Large intestine (tissue), 3 donors: ENCODE measurements at regions not wholly inside any gene's neighbourhood (a gene's known extent, or its start where the extent isn't known, plus 50 kb on each side); places are given as distances from the start of the nearest gene placed in this dataset.

Experiments
- DNase-seq, 2 donors: peaks; one replicate each; pipeline versions ENCODE4 v3.0.0 to v3.0.0-alpha.2; 2013
- H3K27ac ChIP-seq: one replicate; pipeline ENCODE4 v1.5.1; 2013; ENCODE audit warnings: low read length
- H3K27me3 ChIP-seq: 2 replicates; pipeline ENCODE4 v1.6.1; 2013; ENCODE audit warnings: low read length; ENCODE audit not compliant: control insufficient read depth, insufficient read depth
- H3K36me3 ChIP-seq: 2 replicates; pipeline ENCODE4 v1.6.1; 2013; ENCODE audit warnings: low read length; ENCODE audit not compliant: control insufficient read depth, insufficient read depth
- H3K4me1 ChIP-seq: one replicate; pipeline ENCODE4 v1.6.1; 2013; ENCODE audit warnings: low read length; ENCODE audit not compliant: control insufficient read depth, insufficient read depth
- H3K4me3 ChIP-seq: one replicate; pipeline ENCODE4 v1.5.1; 2013; ENCODE audit warnings: low read length
- H3K9me3 ChIP-seq: one replicate; pipeline ENCODE4 v1.6.1; 2013; ENCODE audit warnings: mild to moderate bottlenecking, low read depth, low read length, moderate library complexity; ENCODE audit not compliant: control insufficient read depth
- WGBS: methylation state at CpG from one replicate; pipeline ENCODE4 v1.1.5; 2013; ENCODE audit warnings: low lambda C conversion rate; ENCODE audit not compliant: insufficient coverage; 5-methylcytosine and 5-hydroxymethylcytosine counted together

- 80% methylated on average over 1 of the region's 2 CpGs for WGBS
- Histone ChIP-seq H3K27ac (no peak overlapping the region), H3K4me3 (no peak overlapping the region), H3K36me3 (no peaks in the 10 kb centered on the region), H3K9me3 (no peaks in the 10 kb centered on the region), H3K4me1 (no peaks in the 10 kb centered on the region), H3K27me3 (no peaks in the 10 kb centered on the region)
- DNase-seq, result no peak
Measured at GRCh38 chr4:176011529-176011928, 54.1 kb upstream of the WDR17 start.

DNA sequence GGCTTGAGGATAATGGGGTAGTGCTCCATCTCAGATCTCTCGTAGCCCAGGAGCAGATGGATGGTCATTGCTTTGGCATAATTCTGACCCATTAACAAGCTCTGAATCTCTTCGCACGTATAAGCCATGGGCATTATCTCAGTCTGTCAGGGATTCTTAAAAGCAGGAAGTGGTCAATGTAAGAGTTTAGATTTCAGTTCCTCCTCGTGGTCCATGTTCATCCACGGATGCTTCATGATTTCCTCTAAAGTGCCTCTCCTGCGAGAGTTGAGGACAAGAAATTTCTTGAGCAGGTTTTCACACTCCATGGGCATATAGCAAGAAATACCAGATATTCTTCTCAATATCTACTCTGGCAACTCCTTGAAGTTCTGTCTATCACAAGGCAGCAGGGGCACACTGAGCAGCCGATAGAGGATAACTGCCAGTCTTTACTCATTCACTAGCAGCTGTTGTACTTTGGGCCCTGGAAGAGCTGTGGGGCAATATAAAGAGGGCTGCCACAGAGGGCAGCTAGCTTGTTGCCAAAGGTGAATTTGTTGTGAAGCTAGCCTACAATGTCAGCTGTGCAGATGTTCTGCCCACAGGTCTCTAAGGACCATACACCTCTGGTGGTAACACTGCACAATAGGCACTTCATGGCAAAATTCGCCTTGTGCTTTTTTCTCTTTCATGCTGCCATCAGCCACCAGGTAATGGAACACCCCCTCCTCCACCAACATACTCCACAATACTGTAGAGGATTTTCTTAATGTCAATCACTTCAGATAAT lies 52.0 kb upstream of the WDR17 start:
- WGBS, result 100% methylated on average over 1 of the region's 8 CpGs
- H3K36me3 ChIP-seq, result no peaks in the 10 kb centered on the region

GRCh38 chr4:176014583-176015108 lies 51.0 kb upstream of the WDR17 start:
- no peak for DNase-seq
- no peak overlapping the region for H3K27ac ChIP-seq
- no peak overlapping the region for H3K4me3 ChIP-seq
- no peaks in the 10 kb centered on the region for H3K36me3 ChIP-seq
- H3K27me3 ChIP-seq, result no peaks in the 10 kb centered on the region
- no peaks in the 10 kb centered on the region for H3K4me1 ChIP-seq
- no peaks in the 10 kb centered on the region for H3K9me3 ChIP-seq

More for the DNA sequence above, 52.0 kb upstream of the WDR17 start:
- Histone ChIP-seq H3K27me3 (no peaks in the 10 kb centered on the region), H3K27ac (no peak overlapping the region), H3K4me3 (no peak overlapping the region), H3K4me1 (no peaks in the 10 kb centered on the region), H3K9me3 (no peaks in the 10 kb centered on the region)
- no peak for DNase-seq
